GM19467 (cell line): ENCODE measurements at regions not wholly inside any gene's neighbourhood (a gene's known extent, or its start where the extent isn't known, plus 50 kb on each side); places are given as distances from the start of the nearest gene placed in this dataset.
A peak's percentile ranks its signal among the peaks of the same experiment; 100 is the strongest.
"Not testable (repeated sequence)": the region's sequence is repeated elsewhere in the genome, so short reads cannot be mapped to it uniquely, and the experiment has no call there.

Experiments
- ATAC-seq: cut with Tn5 transposase; IDR thresholded peaks from one replicate; pipeline ENCODE4 v1.9.1; 2021; ENCODE audit warnings: mild to moderate bottlenecking, moderate library complexity; ENCODE audit not compliant: unreplicated experiment

DNA sequence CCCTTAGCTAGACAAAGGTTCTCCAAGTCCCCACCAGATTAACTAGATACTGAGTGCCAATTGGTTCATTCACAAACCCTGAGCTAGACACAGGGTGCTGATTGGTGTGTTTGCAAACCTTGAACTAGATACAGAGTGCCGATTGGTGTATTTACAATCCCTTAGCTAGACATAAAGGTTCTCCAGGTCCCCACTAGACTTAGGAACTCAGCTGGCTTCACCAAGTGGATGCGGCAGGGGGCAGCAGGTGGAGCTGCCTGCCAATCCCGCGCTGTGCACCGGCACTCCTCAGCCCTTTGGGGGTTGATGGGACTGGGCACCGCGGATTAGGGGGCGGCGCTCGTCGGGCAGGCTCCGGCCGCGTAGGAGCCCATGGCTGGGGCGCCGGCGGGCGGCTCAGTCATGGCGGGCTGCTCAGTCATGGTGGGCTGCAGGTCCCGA is 157.6 kb downstream of the KLRB1 start:
- ATAC-seq: not testable (repeated sequence)

DNA sequence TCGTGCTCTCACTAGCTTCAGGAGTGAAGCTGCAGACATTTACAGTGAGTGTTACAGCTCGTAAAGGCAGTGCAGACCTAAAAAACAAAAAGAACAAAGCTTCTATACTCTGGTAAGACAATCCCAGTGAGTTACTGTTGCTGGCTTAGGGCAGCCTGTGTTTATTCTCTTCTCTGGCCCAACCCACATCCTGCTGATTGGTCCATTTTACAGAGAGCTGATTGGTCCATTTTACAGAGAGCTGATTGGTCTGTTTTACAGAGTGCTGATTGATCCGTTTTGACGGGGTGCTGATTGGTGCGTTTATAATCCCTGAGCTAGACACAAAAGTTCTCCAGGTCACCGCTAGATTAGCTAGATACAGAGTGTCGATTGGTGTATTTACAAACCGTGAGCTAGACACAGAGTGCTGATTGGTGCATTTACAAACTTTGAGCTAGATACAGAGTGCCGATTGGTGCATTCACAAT is 158.0 kb downstream of the KLRB1 start:
- ATAC-seq: not testable (repeated sequence)

DNA sequence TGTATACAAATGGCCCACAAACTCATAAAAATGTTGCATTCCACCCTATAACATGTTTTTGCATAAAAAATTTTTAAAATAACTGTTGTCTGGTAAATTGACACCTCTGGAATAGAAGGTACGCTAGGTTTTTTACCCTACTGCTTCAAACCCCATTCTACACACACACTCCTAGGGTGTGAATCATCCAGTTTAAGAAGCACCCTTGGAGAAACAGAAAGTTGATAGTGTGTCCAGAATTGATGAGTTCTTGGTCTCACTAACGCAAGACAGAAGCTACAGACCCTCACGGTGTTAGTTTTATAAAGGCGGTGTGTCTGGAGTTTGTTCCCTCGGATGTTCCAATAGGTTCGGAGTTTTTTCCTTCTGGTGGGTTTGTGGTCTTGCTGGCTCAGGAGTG is 158.5 kb downstream of the KLRB1 start:
- no peak for ATAC-seq

DNA sequence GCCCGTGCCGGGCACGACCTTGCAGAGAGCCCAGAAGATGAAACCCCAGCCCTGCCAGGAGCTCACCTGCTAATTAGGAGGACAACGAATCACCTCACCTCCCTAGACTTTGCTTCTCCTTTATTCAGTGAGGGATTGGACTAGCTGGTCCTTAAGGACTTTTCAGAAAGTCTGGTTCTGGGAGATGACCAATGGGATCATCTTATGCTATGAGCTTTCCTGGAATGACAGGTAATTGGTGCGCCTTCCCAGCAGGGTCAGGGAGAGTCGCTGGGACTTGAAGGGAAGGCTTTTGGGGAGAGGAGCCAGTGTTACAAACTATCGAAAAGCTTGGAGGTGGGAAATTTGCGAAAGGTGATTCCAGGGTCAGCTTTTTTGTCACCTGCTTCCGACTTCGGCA is 159.1 kb downstream of the KLRB1 start:
- ATAC-seq: not testable (repeated sequence)

DNA sequence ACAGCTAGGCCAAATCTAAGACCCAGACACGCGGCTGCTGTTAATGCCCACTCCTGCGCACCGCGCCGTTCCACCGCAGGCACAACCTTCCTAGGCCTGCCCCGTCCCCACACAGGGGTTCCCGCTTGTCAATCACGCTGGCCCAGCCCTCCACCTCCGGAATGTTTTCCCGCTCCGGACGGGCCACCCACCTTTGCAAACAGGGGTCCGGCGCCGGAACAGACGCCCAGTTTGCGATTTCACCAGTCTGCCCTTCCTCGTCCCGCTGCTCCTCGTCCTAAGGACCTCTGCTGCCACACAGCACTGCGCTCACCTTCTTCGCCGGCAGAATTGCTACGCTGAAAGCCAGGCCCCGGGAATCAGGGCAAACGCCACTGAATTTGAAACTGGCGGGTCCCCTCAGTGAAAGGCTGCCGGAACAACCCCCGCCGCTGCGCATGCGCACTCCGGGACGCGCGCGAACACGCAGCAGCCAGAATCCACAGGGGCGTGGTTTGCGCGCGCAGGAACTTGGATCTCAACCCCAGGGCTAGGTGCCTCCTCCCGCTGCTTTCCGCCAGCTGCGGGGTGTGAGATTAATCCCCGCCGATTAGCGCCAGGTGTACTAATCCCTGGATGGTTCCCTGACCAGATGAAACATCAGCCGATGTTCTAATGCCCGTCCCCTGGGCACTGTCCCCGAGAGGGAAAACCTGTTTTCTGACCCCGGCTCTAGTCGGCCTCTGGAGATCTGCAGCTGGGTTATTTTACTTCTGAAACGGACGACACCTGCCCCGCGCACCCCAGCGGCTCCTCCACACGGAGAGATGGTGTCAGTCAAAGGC is 159.7 kb downstream of the KLRB1 start:
- ATAC-seq: peak; percentile 61

DNA sequence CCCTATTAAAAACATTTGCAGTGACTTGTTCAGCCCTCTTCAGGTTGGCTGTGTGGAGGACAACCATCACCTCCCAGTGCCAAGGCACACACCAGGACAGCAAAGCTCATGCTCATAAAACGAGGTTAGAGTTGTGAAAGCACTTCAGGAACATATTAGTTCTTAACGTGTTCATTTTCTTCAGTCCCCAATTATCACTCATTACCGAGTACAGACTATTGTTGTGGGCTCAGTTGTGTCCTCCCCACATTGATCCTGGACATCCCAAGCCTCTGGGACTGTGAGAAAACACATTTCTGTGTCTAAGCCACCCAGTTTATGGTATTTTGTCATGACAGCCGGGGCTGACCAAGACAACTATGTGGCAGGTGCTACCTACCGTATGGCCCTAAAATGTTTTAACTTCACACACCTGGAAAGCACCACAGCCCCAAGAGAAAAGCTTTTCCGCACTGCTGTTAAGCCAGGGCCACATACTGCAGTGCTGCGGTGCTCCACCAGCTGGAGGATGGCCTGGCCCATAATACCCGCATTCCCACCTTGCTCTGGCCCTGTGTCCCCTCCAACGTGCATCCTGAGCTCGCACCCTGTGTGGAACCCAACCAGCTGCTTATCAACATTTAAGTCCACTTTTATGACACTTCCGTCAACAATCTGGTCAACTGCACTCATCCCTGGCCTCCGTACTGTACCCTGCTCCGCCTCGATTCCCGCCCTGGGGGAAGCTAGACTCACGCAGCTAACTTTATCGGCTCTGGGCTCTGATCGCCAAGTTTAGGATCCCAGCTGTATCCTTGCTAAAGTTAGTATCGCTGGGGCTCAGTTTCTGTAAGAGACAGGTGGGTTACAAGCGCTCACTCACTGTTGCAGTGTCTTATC is 160.6 kb downstream of the KLRB1 start:
- peak; percentile 18 for ATAC-seq

DNA sequence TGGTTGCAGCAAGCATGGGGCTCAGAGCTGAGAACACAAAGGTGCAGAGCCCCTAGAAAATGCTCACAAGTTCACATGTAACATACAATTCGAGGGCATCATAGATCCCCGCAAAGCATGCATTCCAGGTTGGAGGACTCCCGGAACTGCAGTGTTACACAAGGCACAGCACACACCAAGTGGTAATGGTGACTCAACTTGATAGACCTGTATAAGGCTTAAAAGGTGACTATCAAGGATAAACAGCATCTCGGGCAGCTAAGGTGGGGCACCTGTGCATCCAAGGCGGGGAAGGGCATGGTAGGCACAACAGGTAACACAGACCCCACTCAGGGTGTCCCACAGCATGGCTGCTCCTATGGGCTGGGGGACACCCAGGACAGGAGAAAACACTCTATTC is 167.3 kb downstream of the KLRB1 start:
- ATAC-seq: not testable (repeated sequence)

DNA sequence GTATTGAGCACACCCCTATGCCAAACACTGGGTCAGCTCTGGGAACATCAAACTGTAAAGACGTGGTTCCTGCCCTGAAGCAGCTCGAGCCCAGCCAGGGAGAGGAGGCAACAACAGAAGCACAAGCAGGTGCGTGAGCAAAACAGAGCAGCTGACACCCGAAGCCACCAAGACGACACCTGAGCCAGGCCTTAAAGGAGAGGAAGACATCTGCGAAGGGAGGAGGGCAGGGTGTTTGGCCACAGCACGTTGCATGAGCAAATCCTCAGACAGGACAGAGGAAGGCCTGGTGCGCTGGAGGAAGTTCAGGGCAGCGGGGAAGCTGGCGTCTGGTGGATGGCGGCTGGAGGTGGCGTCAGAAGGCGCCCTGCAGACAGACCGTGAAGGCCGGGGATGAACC is 172.0 kb downstream of the KLRB1 start:
- ATAC-seq: not testable (repeated sequence)

DNA sequence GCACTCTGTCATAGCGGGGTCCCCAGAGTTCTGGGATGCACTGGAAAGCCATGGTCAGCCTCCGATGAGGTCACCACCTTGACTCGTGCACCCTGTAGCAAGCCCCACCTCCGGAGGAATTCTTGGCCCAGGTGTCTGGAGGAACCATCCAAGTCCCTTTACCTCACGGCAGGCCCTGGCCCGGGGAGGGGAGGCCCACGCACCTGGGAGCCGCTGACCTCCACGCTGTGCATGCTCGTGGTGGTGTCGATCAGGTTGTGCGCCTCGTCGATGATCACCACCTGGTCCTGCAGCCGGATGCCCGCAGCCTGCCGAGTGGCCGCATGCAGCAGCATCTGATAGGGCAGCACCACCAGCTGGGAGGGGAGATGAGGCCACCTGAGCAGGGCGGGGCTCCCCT is 177.3 kb downstream of the KLRB1 start:
- ATAC-seq: not testable (repeated sequence)

DNA sequence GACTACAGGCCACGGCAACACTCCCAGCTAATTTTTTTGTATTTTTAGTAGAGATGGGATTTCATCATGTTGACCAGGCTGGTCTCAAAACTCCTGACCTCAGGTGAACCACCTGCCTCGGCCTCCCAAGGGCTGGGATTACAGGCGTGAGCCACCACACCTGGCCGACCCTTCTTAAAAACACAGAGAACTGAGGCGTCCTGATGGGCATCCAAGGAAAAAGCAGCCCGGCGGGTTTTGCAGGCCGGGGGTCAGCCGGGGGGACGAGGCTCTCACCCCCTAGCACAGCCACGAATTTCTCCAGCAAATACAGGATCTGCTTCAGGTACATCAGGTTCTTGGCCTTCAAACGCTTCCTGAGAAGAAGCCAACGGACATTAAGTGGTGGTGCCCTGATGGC is 178.9 kb downstream of the KLRB1 start:
- not testable (repeated sequence) for ATAC-seq

DNA sequence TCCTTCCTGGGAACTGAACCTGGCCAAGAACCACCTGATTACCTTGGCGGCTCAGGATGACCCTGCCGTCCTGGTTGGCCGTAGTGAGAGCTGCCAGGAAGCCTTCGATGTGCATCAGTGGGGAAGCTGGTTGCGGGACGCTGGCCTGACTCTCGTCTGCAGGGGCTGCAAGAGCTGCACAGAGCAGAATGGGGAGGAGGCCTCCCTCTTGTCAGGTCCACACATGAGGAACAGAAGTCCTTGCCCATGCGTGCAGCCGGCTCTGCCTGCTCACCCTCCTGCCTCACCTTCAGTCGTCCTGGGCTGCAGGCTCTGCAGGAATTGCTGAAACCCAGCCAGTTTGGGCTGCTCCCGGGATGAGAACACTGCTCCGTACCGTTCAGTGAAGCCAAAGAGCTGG is 182.3 kb downstream of the KLRB1 start:
- ATAC-seq: not testable (repeated sequence)

DNA sequence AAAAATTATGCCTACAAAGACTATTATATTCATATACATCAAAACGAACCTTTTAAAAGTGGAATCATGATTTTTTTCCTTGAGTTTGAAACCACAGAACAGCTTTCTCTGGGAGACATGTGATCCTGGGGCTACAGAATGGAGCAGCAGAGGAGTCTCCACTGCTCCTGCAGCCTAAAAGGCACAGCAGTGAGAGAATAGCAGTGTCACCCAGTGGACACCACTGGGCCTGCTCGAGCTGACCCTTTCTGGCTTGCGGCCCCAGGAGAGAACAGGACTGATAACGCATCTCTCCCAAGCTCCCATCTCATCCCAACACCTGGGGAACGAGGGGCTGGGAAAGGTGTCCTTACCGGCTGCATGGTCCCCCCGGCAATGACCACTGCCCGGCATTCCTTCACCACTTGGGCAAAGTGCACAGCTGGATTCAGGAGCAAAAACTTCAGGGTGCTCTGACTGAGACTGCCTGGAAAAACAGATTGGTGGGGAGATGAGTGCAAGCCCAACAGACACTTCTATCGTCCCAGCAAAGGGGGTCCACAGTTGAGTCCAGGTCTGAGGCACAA is 183.5 kb downstream of the KLRB1 start:
- ATAC-seq: not testable (repeated sequence)

DNA sequence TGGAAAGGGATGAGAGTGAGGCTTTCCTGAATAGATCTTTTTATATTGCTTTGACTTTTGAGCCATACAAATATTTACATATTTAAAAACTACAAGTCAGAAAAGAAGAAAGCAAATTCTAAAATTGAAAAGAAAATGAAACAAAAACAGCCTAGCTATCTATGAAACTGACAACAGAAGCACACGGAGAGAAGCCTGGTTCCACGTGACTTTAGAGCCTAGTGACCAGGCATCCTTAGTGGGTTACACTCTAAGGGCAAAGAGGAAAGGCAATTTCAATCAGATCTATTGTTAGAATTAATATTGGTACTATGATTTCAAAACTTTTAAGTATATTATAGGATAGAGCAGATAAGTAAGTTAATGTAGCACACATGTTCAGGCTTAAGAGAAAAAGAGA is 185.0 kb downstream of the KLRB1 start:
- not testable (repeated sequence) for ATAC-seq

DNA sequence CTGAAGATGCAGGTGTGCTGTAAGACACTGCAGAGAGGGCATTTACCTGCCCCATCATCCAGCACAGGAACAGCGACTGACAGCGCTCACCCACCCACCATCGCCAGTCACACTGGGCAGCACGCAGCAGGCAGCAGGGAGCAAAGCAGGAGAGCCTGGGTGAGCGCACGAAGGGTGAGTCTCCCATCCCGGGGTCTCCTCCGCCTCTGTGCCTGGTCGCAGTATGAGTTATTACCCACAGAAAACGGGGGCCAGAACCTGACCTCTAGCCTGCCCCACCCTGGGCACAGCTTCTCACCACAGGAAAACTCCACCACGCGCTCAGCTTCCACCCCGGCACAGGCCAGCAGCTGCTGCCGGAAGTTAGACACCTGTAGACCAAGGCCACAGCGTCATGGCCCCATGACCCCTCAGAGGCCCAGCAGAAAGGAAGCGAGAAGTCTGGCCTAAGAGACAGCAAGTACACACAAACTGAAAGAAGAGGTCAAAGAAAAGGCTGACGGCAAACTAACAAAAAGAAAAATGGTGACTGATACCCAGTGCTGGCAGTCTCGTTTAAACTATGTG is 186.1 kb downstream of the KLRB1 start:
- ATAC-seq: not testable (repeated sequence)

DNA sequence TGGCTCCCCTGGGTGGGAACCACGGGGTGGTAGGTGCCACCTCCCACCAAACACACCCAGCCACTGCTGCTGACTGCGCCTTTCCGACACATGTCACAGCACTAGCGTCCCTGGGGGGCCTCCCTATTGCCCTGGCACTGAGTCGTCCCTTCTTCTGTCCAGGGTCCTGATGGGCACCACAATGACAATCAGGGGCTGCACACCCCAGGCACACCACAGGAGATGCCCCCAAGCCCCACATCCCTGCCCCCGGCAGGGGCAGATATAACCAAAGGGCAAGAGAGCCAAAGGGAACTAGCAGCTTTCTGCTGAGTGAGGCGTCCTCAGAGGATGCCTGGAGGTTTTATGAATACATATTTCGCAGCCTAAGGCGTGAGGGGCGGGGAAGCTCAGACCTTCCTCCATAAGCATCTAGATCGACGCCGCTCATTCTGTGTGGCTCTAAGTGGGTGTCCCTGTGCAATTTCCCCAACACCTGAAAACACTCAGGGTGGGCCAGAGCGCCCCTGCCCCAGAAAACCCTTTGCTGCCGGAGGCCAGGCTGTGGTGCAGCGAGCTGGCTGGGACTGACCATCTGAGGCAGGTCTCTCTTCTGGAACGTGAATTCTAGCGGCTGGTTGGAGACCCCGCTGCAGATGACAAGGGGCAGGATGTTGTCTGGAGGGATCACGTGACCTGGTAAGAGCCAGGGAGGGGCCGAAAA is 186.7 kb downstream of the KLRB1 start:
- not testable (repeated sequence) for ATAC-seq

DNA sequence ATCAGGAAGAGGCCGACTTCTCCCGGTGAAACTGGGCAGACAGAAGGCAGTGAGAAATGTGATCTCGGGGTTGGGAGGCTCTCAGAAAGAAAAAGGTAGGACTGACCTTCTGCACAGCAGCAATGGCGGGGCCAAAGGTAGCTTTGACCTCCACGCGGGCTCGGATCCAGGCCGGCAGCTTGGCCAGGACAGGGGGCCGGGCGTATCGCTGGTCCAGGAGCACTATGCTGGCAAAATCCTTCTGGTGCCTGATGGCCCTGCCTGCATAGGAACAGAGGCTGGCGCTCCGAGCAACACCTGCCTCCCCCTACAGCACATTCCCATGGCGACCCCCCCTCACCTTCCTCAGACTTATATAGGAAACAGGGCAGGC is 189.1 kb downstream of the KLRB1 start:
- not testable (repeated sequence) for ATAC-seq

DNA sequence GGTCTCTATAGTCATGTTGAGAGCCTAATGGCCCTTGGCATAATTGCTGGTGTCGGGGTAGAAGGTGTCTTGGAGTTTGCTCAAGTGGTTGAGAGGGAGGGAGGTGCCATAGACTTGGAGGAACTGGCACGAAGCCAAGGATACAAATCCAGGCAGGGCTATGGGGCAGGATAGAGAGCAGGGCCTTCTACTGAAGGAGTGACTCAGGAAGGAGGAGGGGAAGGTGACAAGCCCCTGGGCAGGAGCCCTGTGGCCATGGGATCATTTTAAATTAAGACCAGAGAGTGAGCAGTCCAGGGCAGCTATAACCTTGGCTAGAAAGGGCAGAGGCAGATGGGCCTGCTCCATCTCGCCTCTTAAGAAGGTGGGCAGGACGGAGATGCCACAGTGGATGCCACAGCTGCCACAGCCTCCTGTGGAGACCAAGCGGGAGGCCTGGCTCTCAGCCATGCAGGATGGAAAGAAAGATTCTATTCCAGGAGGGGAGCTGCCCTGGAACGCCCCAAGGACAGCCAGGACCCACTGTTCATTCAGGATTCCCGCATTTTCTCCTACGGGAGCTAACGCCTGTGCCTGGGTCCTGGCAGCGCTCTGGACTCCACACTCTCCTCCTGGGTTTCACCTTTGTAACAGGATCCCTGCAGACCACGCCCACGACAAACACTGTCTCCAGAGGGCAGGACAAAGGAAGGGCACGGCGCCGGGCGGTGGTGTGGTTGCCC is 189.6 kb downstream of the KLRB1 start:
- not testable (repeated sequence) for ATAC-seq

DNA sequence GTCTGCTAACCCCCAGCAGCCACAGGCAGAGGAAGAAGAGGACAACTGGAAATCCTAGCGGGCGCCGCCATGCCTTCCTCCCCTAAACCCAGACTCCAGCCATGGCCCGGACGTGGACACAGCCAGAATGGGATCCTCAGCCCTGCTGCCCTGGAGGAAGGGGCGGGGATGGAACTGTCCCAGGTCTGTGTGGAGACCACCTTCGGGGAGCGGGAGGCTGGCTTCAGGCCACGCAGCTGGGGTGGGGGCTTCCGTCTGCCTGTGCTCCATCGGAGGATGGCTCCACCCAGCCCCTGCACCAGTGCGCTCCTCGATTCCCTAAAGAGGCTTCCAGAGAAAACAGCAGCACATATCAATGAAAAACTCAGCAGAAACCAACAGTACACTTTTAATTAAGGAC is 190.4 kb downstream of the KLRB1 start:
- not testable (repeated sequence) for ATAC-seq

DNA sequence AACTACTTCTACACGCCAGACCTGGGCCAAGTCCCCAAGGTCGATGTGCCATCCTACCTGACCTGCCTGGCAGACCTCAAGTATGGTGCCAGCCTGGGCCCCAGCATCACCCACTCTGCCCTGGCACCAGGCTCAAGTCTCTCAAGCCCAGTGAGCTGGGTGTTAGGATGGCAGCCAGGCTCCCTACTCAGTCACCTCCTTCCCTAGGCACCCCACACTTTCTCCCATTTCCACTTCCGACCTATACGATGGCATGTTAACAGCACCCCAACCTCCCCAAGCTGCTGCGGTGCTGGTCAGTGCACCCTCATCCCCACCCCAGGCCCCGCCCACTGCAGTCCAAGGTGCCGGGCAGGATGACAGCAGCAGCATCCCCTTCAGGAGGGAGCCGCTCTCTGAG is 191.4 kb downstream of the KLRB1 start:
- not testable (repeated sequence) for ATAC-seq

DNA sequence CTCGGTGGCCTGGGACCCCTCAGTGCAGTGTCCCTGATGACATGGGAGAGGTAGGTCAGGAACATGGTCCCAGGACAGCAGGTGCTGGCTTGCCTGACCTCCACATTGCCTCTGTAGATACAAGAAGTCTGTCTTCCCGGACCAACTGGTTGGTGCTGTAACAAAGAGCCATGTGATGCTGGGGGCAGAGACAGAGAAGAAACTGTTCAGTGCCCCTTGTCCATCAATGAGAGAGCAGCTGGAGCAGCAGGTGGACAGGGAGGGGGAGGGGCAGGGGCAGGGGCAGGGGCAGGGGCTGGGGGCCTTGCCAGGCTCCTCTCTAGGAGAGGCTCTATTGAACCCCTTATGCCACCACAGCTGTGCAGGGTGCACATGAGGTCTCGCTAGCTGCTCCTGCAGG is 191.8 kb downstream of the KLRB1 start:
- ATAC-seq: not testable (repeated sequence)
